Tibial nerve (tissue), 4 donors: ENCODE measurements at regions not wholly inside any gene's neighbourhood (a gene's known extent, or its start where the extent isn't known, plus 50 kb on each side); places are given as distances from the start of the nearest gene placed in this dataset. TPM values are rescaled to one million over a fixed set of nuclear protein-coding genes. Genes with fewer than 3 reads are reported as not detected.

Experiments used
- DNase-seq, 2 donors: peaks; one replicate each; pipeline ENCODE4 v3.0.0-alpha.2; 2019; ENCODE audit warnings: low spot score in 2 of 2
- H3K27ac ChIP-seq, 4 donors: fragments of 200-600 bp; sonication (generic) in 3 of 4; one replicate each; pipeline ENCODE4 v1.5.1; 2017 to 2019; ENCODE audit warnings: mild to moderate bottlenecking in 1 of 4
- H3K27me3 ChIP-seq, 2 donors: fragments of 200-600 bp; sonication (generic) in 1 of 2; one replicate each; pipeline versions ENCODE4 v1.5.1 to v1.6.0; 2017 to 2019
- H3K36me3 ChIP-seq, 3 donors: fragments of 200-600 bp; sonication (generic); one replicate each; pipeline ENCODE4 v1.5.1; 2018 to 2019
- H3K4me1 ChIP-seq, 4 donors: fragments of 200-600 bp; sonication (generic) in 3 of 4; one replicate each; pipeline ENCODE4 v1.5.1; 2017 to 2019
- H3K4me3 ChIP-seq, 4 donors: fragments of 200-600 bp; sonication (generic) in 3 of 4; one replicate each; pipeline ENCODE4 v1.5.1; 2017 to 2019; ENCODE audit warnings: mild to moderate bottlenecking in 1 of 4, moderate library complexity in 1 of 4
- H3K9me3 ChIP-seq, 4 donors: fragments of 200-600 bp; sonication (generic) in 3 of 4; one replicate each; pipeline ENCODE4 v1.5.1; 2017 to 2019
- EP300 ChIP-seq, 2 donors: sonication (generic); formaldehyde crosslinking; IDR thresholded peaks; one replicate each; pipeline ENCODE4 v1.6.1; 2017; ENCODE audit warnings: antibody characterized with exemption in 2 of 2, mild to moderate bottlenecking in 1 of 2
- POLR2A ChIP-seq, 2 donors: fragments of 450-650 bp; IDR thresholded peaks; one replicate each; pipeline ENCODE4 v1.6.1; 2017; ENCODE audit warnings: antibody characterized with exemption in 2 of 2, mild to moderate bottlenecking in 2 of 2, moderate library complexity in 2 of 2
- WGBS, 2 donors: methylation state at CpG; one replicate each; pipeline ENCODE4 v1.1.5; 2018; 5-methylcytosine and 5-hydroxymethylcytosine counted together
- small RNA-seq: library from RNA; depleted of rRNA; stranded (forward); fragments of <200 nt; gene quantifications from one replicate; pipeline ENCODE3, GENCODE V24; 2016
- TF ChIP-seq, protein P1 (sequence below), 5 experiments: fragments of 200-600 bp in 3 of 5; fragments of 450-650 bp in 2 of 5; sonication (generic) in 3 of 5; IDR thresholded peaks; one replicate each; pipeline ENCODE4 v1.5.1; 2016 to 2019; ENCODE audit warnings: antibody characterized with exemption in 5 of 5, mild to moderate bottlenecking in 3 of 5, moderate library complexity in 2 of 5

DNA sequence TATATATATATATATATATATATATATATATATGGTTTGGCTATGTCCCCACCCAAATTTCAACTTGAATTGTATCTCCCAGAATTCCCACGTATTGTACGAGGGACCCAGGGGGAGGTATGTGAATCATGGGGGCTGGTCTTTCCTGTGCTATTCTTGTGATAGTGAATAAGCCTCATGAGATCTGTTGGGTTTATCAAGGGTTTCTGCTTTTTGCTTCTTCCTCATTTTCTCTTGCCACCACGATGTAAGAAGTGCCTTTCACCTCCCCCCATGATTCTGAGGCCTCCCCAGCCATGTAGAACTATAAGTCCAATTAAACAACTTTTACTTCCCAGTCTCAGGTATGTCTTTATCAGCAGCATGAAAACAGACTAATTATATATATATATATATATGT lies 52.3 kb upstream of the ADAMTS2 start:
- no peak overlapping the region for H3K27ac ChIP-seq

More for the DNA sequence above, 52.3 kb upstream of the ADAMTS2 start:
- DNase-seq, result no peak
- 20 to 40% methylated on average over 3 of the region's 3 CpGs for WGBS, 2 donors
- Histone ChIP-seq H3K9me3 (peaks cover 0 to 55% (median 4%) of the 10 kb centered on the region in 4 donors), H3K4me1 (no peaks in the 10 kb centered on the region), H3K36me3 (no peaks in the 10 kb centered on the region), H3K27me3 (no peaks in the 10 kb centered on the region), H3K4me3 (no peak overlapping the region)
- TF ChIP-seq, protein P1, sequence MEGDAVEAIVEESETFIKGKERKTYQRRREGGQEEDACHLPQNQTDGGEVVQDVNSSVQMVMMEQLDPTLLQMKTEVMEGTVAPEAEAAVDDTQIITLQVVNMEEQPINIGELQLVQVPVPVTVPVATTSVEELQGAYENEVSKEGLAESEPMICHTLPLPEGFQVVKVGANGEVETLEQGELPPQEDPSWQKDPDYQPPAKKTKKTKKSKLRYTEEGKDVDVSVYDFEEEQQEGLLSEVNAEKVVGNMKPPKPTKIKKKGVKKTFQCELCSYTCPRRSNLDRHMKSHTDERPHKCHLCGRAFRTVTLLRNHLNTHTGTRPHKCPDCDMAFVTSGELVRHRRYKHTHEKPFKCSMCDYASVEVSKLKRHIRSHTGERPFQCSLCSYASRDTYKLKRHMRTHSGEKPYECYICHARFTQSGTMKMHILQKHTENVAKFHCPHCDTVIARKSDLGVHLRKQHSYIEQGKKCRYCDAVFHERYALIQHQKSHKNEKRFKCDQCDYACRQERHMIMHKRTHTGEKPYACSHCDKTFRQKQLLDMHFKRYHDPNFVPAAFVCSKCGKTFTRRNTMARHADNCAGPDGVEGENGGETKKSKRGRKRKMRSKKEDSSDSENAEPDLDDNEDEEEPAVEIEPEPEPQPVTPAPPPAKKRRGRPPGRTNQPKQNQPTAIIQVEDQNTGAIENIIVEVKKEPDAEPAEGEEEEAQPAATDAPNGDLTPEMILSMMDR (IDR thresholded peaks at IDR 0.05), result no peak
- TF ChIP-seq EP300 (IDR thresholded peaks at IDR 0.05) (no peak), POLR2A (IDR thresholded peaks at IDR 0.05) (no peak)

Small RNAs in the stretch of these regions (small RNA-seq; reads per million reads assigned to genes)
- gene RF00015, result not detected
